ENCODE measurements at regions not wholly inside any gene's neighbourhood (a gene's known extent, or its start where the extent isn't known, plus 50 kb on each side); places are given as distances from the start of the nearest gene placed in this dataset.

DNA sequence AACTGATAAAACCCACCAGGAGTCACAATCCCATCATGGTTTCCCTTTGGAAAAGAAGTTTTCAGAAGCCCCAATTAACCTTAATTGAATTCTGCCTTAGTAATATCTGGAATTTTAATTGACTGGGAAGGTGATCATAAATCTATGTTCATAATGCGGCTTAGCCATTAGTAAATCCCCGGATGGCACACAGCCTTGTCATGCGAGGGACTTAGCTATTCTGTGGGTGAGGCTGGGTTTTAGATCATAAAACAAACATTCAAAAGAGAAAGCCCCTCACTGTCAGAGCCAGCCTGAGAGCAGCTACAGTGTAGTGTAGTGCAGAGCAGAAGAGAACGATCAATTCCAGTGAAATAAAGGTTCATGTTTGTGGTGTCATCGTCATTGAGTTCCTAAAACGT lies 124.0 kb upstream of the NOCT start:
- TF ChIP-seq, protein P1, sequence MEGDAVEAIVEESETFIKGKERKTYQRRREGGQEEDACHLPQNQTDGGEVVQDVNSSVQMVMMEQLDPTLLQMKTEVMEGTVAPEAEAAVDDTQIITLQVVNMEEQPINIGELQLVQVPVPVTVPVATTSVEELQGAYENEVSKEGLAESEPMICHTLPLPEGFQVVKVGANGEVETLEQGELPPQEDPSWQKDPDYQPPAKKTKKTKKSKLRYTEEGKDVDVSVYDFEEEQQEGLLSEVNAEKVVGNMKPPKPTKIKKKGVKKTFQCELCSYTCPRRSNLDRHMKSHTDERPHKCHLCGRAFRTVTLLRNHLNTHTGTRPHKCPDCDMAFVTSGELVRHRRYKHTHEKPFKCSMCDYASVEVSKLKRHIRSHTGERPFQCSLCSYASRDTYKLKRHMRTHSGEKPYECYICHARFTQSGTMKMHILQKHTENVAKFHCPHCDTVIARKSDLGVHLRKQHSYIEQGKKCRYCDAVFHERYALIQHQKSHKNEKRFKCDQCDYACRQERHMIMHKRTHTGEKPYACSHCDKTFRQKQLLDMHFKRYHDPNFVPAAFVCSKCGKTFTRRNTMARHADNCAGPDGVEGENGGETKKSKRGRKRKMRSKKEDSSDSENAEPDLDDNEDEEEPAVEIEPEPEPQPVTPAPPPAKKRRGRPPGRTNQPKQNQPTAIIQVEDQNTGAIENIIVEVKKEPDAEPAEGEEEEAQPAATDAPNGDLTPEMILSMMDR (IDR thresholded peaks at IDR 0.05) = no peak

DNA sequence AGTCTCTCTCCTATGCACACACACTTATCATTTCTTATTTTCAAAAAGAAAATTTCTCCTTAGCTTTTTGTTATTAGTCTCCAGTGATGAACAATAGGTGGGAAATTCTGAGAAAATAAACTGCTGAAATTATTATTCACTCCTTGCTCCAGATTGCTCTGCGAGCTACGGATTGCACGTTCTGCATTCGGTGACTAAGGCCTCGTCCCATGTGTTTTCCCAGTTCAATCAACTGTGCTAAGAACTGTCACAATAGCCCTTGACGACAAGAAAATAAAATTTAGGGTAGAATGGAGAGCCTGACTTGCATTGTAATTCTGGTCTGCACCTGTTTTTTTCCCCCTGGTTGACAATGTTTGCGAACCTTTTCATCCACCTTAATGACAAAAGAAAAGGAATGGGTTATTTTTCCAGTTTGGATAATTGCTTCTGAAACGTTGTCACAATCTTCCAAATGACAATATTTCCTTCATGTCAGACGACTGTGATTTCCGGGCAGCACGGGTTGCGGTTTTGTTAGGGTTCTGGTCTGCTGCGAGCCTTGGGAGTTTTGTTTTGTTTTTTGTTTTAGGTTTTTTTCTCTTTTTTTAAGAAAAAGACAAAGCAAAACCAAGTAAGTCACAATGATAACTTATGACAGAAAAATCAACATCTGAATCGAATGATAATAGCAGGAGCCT lies 124.5 kb upstream of the NOCT start:
- TF ChIP-seq, protein P1 (IDR thresholded peaks at IDR 0.05) = no peak

DNA sequence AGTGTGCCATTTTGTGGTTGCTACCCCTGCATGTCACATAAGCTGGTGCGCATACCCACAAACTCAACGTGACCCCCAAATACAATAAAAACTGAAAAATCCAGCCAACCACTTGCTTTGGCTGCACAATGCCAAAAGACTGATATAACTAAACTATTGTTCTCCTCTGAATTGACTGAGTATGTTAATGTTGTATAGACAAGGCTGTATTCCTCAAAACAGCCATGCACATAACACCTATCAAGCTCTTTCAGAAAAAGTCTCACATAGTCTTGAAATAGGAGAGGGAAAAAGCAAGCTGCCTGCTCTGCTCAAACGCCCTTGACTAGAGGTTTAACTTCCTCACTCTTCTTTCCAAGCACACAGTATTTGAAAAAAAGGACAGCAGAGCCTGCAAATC lies 126.4 kb upstream of the NOCT start:
- TF ChIP-seq, protein P1 (IDR thresholded peaks at IDR 0.05) = no peak

DNA sequence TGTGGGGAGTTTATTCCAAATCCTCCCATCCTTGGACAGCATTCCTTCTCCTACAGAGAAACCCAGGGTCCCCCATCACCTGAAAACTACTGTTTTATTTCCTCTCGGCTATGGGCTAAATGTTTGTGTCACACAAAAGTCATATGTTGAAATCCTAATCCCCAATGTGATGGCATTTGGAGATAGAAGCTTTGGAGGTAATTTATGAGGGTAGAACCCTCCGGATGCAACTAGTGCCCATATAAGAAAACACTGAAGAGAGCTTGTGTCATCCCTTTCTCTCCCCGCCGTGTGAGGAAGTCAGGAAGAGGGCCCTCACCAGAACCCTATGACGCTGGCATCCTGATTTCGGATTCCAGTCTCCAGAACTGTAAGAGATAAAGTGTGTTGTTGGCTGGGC lies 127.8 kb upstream of the NOCT start:
- TF ChIP-seq, protein P1 (IDR thresholded peaks at IDR 0.05) = no peak

DNA sequence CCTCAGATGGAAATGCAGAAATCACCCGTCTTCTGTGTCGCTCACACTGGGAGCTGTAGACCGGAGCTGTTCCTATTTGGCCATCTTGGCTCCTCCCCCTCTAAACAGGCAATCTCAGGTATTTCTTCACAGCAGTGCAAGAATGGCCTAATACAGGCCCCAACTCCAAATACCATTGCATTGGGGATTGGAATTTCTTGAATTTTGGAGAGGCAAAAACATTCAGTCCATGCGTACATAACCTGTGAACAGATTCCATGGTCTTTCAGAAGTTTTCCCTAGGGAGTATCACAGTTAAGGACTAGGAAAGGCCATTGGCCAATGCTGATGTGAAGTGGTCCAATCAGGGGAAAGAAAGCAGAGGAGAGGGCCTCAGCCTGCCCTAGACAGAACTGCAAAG lies 128.2 kb upstream of the NOCT start:
- TF ChIP-seq, protein P1 (IDR thresholded peaks at IDR 0.05) = no peak

DNA sequence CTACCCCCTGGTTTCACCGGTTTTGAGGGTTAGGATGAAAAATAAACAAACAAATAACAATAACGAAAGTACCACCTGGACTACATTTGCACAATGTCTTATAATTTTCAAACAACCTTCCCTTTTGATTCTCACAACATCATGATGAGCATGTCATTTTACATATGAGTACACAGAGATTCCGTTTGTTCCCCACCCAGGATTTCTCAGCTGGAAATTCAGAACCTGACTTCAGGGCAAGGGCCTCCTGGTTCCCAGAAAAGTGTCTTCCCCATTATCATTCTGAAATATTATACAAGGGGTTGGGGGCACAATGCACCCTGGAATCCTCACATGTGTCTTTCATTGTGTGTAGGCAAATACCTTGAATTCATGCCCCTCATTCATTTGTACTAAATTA lies 135.8 kb upstream of the NOCT start:
- TF ChIP-seq, protein P1 (IDR thresholded peaks at IDR 0.05) = no peak

DNA sequence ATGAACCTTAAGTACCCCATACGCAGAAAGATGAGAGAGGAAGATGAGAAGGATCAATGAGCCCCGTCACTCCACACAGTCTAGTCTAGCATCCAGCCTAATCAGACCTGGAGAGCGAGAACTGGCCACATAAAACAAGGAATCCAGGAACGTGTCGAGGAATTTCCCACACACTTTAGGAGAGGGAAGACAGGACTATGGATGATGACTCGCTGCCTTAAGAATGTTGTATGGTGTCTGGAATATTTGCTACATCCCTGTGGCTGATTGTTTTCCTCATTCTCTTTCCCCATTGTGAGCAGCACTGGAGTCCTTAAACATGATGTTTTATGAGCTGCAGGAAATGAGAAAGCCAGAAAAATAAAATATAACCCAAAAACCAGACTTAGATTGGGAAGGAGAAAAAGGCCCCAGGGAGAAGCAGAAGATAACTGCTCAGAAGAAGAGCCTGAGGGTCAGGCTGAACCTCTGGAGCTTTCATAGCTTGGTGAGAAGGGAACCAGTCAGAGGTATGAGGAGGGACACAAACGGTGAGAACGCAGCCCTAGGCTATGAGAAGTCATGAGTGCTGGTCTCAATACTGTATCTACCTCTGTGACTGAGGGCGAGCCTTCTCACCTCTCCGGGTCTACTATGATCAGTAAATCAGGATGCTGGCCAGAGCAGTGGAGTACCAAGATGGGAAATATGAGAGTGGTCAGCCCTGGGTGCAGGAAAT lies 139.5 kb upstream of the NOCT start:
- TF ChIP-seq, protein P1 (IDR thresholded peaks at IDR 0.05) = no peak

All from LNCAP (cell line).